Large intestine (tissue), 3 donors: ENCODE measurements at regions not wholly inside any gene's neighbourhood (a gene's known extent, or its start where the extent isn't known, plus 50 kb on each side); places are given as distances from the start of the nearest gene placed in this dataset.

Experiments used
- DNase-seq, 2 donors: peaks; one replicate each; pipeline versions ENCODE4 v3.0.0 to v3.0.0-alpha.2; 2013
- H3K27ac ChIP-seq: one replicate; pipeline ENCODE4 v1.5.1; 2013; ENCODE audit warnings: low read length
- H3K27me3 ChIP-seq: 2 replicates; pipeline ENCODE4 v1.6.1; 2013; ENCODE audit warnings: low read length; ENCODE audit not compliant: control insufficient read depth, insufficient read depth
- H3K36me3 ChIP-seq: 2 replicates; pipeline ENCODE4 v1.6.1; 2013; ENCODE audit warnings: low read length; ENCODE audit not compliant: control insufficient read depth, insufficient read depth
- H3K4me1 ChIP-seq: one replicate; pipeline ENCODE4 v1.6.1; 2013; ENCODE audit warnings: low read length; ENCODE audit not compliant: control insufficient read depth, insufficient read depth
- H3K4me3 ChIP-seq: one replicate; pipeline ENCODE4 v1.5.1; 2013; ENCODE audit warnings: low read length
- H3K9me3 ChIP-seq: one replicate; pipeline ENCODE4 v1.6.1; 2013; ENCODE audit warnings: mild to moderate bottlenecking, low read depth, low read length, moderate library complexity; ENCODE audit not compliant: control insufficient read depth
- WGBS: methylation state at CpG from one replicate; pipeline ENCODE4 v1.1.5; 2013; ENCODE audit warnings: low lambda C conversion rate; ENCODE audit not compliant: insufficient coverage; 5-methylcytosine and 5-hydroxymethylcytosine counted together

DNA sequence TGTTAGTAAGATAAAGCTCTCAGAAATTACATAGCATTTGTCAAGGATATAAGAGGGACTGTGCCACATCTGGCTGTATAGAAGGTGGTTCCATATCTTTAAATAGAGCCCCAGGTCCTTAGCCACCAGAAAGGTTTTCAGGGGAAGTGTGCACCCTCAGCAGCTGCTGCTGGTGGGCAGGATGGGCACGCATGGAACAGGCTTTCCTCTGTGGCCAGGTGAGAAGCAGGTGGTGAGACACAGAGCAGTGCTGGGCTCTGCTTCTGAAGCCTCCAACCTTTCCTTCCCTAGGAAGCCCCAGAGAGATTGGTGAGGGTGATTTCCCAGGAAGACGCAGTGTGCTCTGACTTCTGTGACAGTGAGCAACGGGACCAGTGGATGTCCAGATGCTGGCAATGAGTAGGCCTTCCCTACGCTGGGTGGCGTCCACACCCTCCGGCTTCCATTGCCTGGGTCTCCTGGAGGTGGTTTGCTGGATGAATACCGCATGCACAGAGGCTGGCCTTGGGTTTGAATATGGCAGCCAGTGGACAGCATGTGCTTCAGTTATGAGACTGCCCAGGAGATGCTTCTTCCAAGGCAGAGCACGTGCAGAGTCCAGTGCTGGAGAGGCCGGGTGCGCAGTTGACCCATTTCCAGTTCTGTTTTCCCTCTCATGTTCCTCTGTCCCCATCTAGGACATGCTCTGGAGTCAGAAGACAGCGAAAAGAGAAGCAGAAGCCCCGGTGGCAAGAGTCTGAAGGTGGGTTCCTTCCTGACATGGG lies 52.7 kb upstream of the POLG start:
- no peaks in the 10 kb centered on the region for H3K9me3 ChIP-seq
- no peaks in the 10 kb centered on the region for H3K36me3 ChIP-seq
- H3K4me3 ChIP-seq, result no peak overlapping the region
- peaks cover 12% of the 10 kb centered on the region for H3K4me1 ChIP-seq
- no peak for DNase-seq
- no CpG with 5 or more reads among the region's 12 CpGs for WGBS
- peaks cover 83% of the 10 kb centered on the region for H3K27me3 ChIP-seq
- H3K27ac ChIP-seq, result no peak overlapping the region

DNA sequence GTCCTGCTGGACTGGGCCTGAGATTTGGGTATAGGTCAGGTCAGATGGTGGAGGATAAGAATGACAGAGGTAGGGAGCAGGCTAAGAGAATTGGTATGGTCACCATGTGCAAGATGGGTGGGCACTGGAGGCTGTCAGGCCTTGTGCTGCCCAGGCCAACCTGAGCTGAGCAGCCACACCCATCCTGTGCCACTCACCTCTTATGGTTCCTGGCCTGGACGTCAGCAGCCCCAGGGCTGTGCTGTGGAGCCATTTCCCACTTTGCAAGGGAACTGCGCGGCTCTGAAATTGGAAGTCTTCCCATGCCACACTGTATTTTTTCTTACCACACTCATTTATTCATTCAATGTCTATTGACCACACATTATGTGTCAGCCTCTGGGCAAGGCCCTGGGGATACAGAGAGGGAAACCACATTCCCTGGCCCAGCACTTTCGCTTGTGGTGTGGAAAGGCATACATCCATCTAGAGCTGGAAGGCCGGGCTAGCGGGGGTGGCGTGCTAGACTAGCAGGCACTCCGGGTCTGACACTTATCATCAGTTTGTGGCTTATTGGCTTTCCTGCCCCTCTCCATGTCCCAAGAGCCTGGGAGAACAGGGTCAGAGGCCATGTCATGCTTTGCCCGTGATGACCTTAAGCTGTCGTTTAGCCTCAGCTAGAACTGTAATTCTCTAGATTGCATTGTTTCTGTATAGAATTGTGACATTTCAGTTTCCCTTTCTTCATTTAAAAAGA lies 51.1 kb upstream of the POLG start:
- peaks cover 12% of the 10 kb centered on the region for H3K4me1 ChIP-seq
- no peak overlapping the region for H3K4me3 ChIP-seq
- no peak for DNase-seq
- no CpG with 5 or more reads among the region's 10 CpGs for WGBS
- H3K9me3 ChIP-seq, result no peaks in the 10 kb centered on the region
- no peak overlapping the region for H3K27ac ChIP-seq
- H3K36me3 ChIP-seq, result no peaks in the 10 kb centered on the region
- peaks cover 83% of the 10 kb centered on the region for H3K27me3 ChIP-seq
